DND-41 (cell line): ENCODE measurements at regions not wholly inside any gene's neighbourhood (a gene's known extent, or its start where the extent isn't known, plus 50 kb on each side); places are given as distances from the start of the nearest gene placed in this dataset.

Experiments
- EZH2 ChIP-seq: IDR thresholded peaks from 3 replicates; pipeline ENCODE4 v1.6.1; 2012; ENCODE audit warnings: borderline replicate concordance, low read depth, mild to moderate bottlenecking, moderate library complexity, low read length, inconsistent platforms; ENCODE audit not compliant: severe bottlenecking
- TF ChIP-seq, protein P1 (sequence below): IDR thresholded peaks from 2 replicates; pipeline ENCODE4 v1.5.1; 2012; ENCODE audit warnings: borderline replicate concordance, low read length, moderate library complexity, mild to moderate bottlenecking; ENCODE audit not compliant: poor library complexity, severe bottlenecking; ENCODE audit errors: extremely low read depth

DNA sequence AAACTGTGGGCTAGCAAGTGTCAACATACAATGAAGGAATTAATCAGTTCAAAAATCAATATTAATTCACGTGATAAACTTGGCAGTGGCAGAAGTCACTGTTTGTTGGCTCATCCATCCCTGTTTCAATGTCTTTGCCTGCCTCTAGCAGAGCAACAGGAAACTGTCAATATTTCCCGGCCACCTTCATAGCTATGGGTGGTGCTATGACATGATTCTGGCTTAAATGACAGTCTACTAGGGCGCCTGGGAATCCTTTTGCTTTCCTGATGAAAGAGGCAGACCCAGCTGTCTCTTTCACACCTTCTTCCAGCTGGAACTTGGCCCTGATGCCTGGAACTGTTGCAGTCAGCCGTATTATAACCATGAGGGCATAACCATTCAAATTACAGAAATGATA, 72.1 kb upstream of the DNAH5 start:
- TF ChIP-seq, protein P1, sequence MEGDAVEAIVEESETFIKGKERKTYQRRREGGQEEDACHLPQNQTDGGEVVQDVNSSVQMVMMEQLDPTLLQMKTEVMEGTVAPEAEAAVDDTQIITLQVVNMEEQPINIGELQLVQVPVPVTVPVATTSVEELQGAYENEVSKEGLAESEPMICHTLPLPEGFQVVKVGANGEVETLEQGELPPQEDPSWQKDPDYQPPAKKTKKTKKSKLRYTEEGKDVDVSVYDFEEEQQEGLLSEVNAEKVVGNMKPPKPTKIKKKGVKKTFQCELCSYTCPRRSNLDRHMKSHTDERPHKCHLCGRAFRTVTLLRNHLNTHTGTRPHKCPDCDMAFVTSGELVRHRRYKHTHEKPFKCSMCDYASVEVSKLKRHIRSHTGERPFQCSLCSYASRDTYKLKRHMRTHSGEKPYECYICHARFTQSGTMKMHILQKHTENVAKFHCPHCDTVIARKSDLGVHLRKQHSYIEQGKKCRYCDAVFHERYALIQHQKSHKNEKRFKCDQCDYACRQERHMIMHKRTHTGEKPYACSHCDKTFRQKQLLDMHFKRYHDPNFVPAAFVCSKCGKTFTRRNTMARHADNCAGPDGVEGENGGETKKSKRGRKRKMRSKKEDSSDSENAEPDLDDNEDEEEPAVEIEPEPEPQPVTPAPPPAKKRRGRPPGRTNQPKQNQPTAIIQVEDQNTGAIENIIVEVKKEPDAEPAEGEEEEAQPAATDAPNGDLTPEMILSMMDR, result no peak
- no peak for TF ChIP-seq EZH2
